Body of pancreas (tissue), 4 donors: ENCODE measurements at regions not wholly inside any gene's neighbourhood (a gene's known extent, or its start where the extent isn't known, plus 50 kb on each side); places are given as distances from the start of the nearest gene placed in this dataset.

Experiments used
- ATAC-seq: fragments of 150-250 bp; one replicate; pipeline ENCODE4 v1.9.1; 2016
- DNase-seq, 4 donors: peaks; one replicate each; pipeline ENCODE4 v3.0.0-alpha.2; 2019
- H3K27ac ChIP-seq, 4 donors: fragments of 200-600 bp; sonication (generic); 1 replicate in 3 of 4; 2 replicates in 1 of 4; pipeline versions ENCODE4 v1.5.1 to v1.6.1; 2016 to 2019; ENCODE audit warnings: mild to moderate bottlenecking in 1 of 4, mixed read lengths in 1 of 4, moderate library complexity in 1 of 4
- H3K27me3 ChIP-seq, 2 donors: fragments of 200-600 bp; sonication (generic); one replicate each; pipeline ENCODE4 v1.6.0; 2016; ENCODE audit warnings: mild to moderate bottlenecking in 1 of 2
- H3K36me3 ChIP-seq, 2 donors: fragments of 200-600 bp; sonication (generic); replicated peaks in 1 of 2; 2 replicates each; pipeline ENCODE4 v1.5.1; 2016; ENCODE audit warnings: low read depth in 2 of 2; ENCODE audit not compliant: insufficient read depth in 1 of 2
- H3K4me1 ChIP-seq: fragments of 200-600 bp; sonication (generic); one replicate; pipeline ENCODE4 v1.6.0; 2016
- H3K4me3 ChIP-seq, 2 donors: fragments of 200-600 bp; sonication (generic); 1 replicate in 1 of 2; 2 replicates in 1 of 2; pipeline ENCODE4 v1.5.1; 2016 to 2019
- H3K9me3 ChIP-seq, 3 donors: fragments of 200-600 bp; sonication (generic); 1 replicate in 2 of 3; 2 replicates in 1 of 3; pipeline ENCODE4 v1.5.1; 2016
- POLR2A ChIP-seq, 3 donors: fragments of 450-650 bp; IDR thresholded peaks; one replicate each; pipeline ENCODE4 v1.6.1; 2016; ENCODE audit warnings: antibody characterized with exemption in 3 of 3, mild to moderate bottlenecking in 2 of 3
- WGBS, 2 donors: methylation state at CpG; one replicate each; pipeline ENCODE4 v1.1.5; 2017; 5-methylcytosine and 5-hydroxymethylcytosine counted together
- intact Hi-C: fragments of 100-400 bp; cut with DNase I; formaldehyde crosslinking; loops from one replicate; pipeline ENCODE4 v1.15.1; 2023
- TF ChIP-seq, protein P1 (sequence below), 7 experiments: fragments of 450-650 bp in 4 of 7; fragments of 200-600 bp in 3 of 7; sonication (generic) in 3 of 7; IDR thresholded peaks; one replicate each; pipeline ENCODE4 v1.5.1; 2016 to 2019; ENCODE audit warnings: antibody characterized with exemption in 7 of 7

DNA sequence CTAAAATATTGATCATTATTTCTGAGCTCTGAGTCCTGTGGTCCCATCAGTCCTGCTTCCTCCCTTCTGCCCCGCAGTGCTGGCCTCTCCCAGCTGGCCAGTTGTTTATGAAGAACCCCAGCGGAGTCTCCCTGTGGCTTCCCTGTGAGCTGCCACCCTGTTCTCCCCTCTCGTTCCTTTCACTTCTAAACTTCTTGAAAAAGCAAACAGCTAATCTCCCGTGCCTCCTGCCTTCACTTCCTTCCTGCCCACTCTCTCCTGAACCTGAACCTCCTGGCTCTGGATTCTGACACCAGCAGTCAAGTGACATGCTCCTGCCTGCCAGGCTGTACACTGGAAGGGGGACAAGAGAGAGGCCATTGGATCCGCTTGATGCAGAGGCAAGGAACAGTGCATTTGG lies 63.7 kb upstream of the ZPBP start:
- no peak for TF ChIP-seq POLR2A (IDR thresholded peaks at IDR 0.05)
- TF ChIP-seq, protein P1, sequence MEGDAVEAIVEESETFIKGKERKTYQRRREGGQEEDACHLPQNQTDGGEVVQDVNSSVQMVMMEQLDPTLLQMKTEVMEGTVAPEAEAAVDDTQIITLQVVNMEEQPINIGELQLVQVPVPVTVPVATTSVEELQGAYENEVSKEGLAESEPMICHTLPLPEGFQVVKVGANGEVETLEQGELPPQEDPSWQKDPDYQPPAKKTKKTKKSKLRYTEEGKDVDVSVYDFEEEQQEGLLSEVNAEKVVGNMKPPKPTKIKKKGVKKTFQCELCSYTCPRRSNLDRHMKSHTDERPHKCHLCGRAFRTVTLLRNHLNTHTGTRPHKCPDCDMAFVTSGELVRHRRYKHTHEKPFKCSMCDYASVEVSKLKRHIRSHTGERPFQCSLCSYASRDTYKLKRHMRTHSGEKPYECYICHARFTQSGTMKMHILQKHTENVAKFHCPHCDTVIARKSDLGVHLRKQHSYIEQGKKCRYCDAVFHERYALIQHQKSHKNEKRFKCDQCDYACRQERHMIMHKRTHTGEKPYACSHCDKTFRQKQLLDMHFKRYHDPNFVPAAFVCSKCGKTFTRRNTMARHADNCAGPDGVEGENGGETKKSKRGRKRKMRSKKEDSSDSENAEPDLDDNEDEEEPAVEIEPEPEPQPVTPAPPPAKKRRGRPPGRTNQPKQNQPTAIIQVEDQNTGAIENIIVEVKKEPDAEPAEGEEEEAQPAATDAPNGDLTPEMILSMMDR (IDR thresholded peaks at IDR 0.05) = no peak
- DNase-seq (no peak), ATAC-seq (no peak)
- Histone ChIP-seq H3K36me3 (no peaks in the 10 kb centered on the region), H3K4me3 (no peak overlapping the region), H3K27ac (no peak overlapping the region), H3K4me1 (no peaks in the 10 kb centered on the region), H3K27me3 (no peaks in the 10 kb centered on the region), H3K9me3 (no peaks in the 10 kb centered on the region)
- WGBS, 2 donors = 52 to 55% methylated on average over 5 of the region's 5 CpGs
- intact Hi-C loops = loop anchor here (5.0 kb wide), 1 partner anchor 49 kb away; no protein-coding TSS in a partner anchor

DNA sequence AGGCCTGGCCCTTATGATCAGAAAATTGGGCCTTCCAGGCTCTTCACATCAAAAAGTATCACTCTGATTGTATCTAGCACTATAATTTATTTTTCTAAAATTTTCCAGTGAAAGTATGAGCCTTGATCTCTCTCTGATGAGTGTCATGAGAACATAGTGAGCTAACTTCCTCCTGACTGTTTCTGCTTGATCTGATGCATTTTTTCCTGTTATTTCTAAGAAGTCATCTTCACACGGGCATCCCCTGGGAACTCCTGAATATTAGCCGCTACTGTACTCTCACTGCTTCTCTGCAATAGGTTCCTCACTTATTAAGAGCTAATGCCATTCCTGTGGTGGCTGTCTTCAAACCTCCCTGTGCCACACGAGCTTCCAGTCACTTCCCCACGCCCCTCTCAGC lies 63.1 kb upstream of the ZPBP start:
- Histone ChIP-seq H3K9me3 (no peaks in the 10 kb centered on the region), H3K4me1 (no peaks in the 10 kb centered on the region), H3K27me3 (no peaks in the 10 kb centered on the region), H3K4me3 (no peak overlapping the region), H3K36me3 (no peaks in the 10 kb centered on the region), H3K27ac (no peak overlapping the region)
- no peak for DNase-seq
- no peak for ATAC-seq
- intact Hi-C loops = loop anchor here (5.0 kb wide), 1 partner anchor 49 kb away; no protein-coding TSS in a partner anchor
- WGBS, 2 donors = 49 to 57% methylated on average over 4 of the region's 4 CpGs
- TF ChIP-seq, protein P1 (IDR thresholded peaks at IDR 0.05) = no peak
- TF ChIP-seq POLR2A (IDR thresholded peaks at IDR 0.05) = no peak

DNA sequence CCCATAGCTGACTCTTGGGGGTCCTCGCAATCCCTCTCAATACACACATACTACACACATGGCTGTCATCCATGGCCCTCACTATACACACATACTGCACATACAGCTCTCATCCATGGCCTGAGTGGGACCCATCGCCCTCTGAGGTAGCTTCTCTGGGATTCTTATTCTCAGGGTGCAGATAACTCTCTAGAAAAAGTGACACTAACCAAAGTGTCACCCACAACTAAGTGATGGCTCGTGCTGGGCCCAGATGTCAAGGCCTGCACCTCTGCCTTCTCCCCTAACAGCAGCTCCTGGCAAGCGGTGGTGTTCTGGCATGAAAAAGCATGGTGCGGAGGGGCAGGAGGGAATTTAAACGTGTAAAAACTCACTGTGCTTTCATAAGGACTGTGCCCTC lies 62.7 kb upstream of the ZPBP start:
- H3K27me3 ChIP-seq = no peaks in the 10 kb centered on the region
- no peaks in the 10 kb centered on the region for H3K9me3 ChIP-seq
- TF ChIP-seq POLR2A (IDR thresholded peaks at IDR 0.05) = no peak
- TF ChIP-seq, protein P1 (IDR thresholded peaks at IDR 0.05) = no peak
- no peaks in the 10 kb centered on the region for H3K4me1 ChIP-seq
- ATAC-seq = no peak
- WGBS, 2 donors = 74 to 81% methylated on average over 5 to 6 of the region's 6 CpGs
- DNase-seq = no peak
- H3K36me3 ChIP-seq = no peaks in the 10 kb centered on the region
- intact Hi-C loops = loop anchor here (5.0 kb wide), 1 partner anchor 48 kb away; no protein-coding TSS in a partner anchor
- no peak overlapping the region for H3K27ac ChIP-seq
- no peak overlapping the region for H3K4me3 ChIP-seq

DNA sequence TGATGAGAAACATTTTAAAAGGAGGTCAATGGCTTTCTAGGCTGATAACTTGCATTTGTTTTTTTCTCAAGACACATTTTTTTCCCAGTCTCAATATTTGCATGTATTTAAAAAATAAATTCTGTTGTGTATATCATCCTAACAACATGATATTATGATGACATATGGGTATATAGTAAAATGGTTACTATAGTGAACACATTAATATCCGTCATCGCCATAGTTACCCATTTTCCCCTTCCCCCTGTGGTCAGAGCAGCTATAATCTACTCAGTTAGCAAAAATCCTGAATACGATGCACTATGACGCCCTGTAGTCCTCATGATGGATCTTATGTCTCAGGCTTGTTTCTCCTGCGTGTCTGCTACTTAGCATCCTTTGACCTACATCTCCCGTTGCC lies 60.9 kb upstream of the ZPBP start:
- Histone ChIP-seq H3K9me3 (no peaks in the 10 kb centered on the region), H3K4me1 (no peaks in the 10 kb centered on the region), H3K27me3 (no peaks in the 10 kb centered on the region), H3K36me3 (no peaks in the 10 kb centered on the region), H3K4me3 (no peak overlapping the region), H3K27ac (no peak overlapping the region)
- ATAC-seq = no peak
- intact Hi-C loops = no loop called here
- no peak for DNase-seq
- TF ChIP-seq, protein P1 (IDR thresholded peaks at IDR 0.05) = no peak
- no peak for TF ChIP-seq POLR2A (IDR thresholded peaks at IDR 0.05)
- WGBS, 2 donors = 85% methylated on average over 6 of the region's 6 CpGs

DNA sequence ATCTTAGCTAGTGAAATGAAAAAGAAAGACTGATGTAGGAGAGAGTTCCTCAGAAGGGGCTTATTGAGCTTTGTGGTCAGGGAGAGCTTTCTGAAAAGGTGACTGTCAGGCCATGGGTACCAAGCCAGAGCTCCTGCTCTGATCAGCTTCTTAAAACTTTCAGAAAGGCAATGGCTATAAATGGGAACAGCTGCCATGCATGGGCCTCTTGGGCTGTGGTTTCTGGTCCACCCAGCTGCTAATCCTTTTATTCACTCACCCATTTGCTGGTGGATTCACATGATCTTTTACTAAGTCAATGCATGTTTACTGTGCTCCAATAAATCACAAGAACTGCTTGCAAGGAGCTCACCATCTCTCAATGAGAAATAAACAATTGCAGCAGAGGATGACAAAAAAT lies 60.1 kb upstream of the ZPBP start:
- Histone ChIP-seq H3K36me3 (no peaks in the 10 kb centered on the region), H3K4me1 (no peaks in the 10 kb centered on the region), H3K4me3 (no peak overlapping the region), H3K27ac (no peak overlapping the region), H3K9me3 (no peaks in the 10 kb centered on the region), H3K27me3 (no peaks in the 10 kb centered on the region)
- ATAC-seq (no peak), DNase-seq (no peak)
- intact Hi-C loops = no loop called here
- TF ChIP-seq, protein P1 (IDR thresholded peaks at IDR 0.05) = no peak
- no peak for TF ChIP-seq POLR2A (IDR thresholded peaks at IDR 0.05)
